Activated CD4-positive, alpha-beta memory T cell treated with anti-CD3 and anti-CD28 coated beads, Interleukin-2, amount 10 ng/mL, durations not matched to agents 7 days and 5 days (primary cell): ENCODE measurements at regions not wholly inside any gene's neighbourhood (a gene's known extent, or its start where the extent isn't known, plus 50 kb on each side); places are given as distances from the start of the nearest gene placed in this dataset.

Experiments
- CTCF ChIA-PET: fragments of 350-600 bp; sonication (Branson Sonifier 250); formaldehyde crosslinking; loops from one replicate; lab custom pipeline; 2021; ENCODE audit warnings: antibody characterized with exemption, inconsistent platforms; lab: Charles Lee
- POLR2A ChIA-PET: fragments of 350-600 bp; sonication (Branson Sonifier 250); formaldehyde crosslinking; loops from one replicate; lab custom pipeline; 2021; ENCODE audit warnings: antibody characterized with exemption; lab: Charles Lee
- DNase-seq: peaks from one replicate; pipeline ENCODE4 v3.0.0-alpha.2; 2020
- H3K27ac Mint-ChIP-seq: one replicate; pipeline ENCODE4 v1.8.0; 2021; ENCODE audit warnings: mild to moderate bottlenecking, mixed read lengths
- H3K27me3 Mint-ChIP-seq: one replicate; pipeline ENCODE4 v1.8.0; 2021; ENCODE audit warnings: mixed read lengths
- H3K36me3 Mint-ChIP-seq: one replicate; pipeline ENCODE4 v1.8.0; 2021; ENCODE audit warnings: low read depth, mixed read lengths
- H3K4me1 Mint-ChIP-seq: one replicate; pipeline ENCODE4 v1.8.0; 2021; ENCODE audit warnings: mixed read lengths
- H3K4me3 Mint-ChIP-seq: one replicate; pipeline ENCODE4 v1.8.0; 2021; ENCODE audit warnings: mild to moderate bottlenecking, mixed read lengths
- H3K9me3 Mint-ChIP-seq: one replicate; pipeline ENCODE4 v1.8.0; 2021; ENCODE audit warnings: mixed read lengths

- H3K36me3 Mint-ChIP-seq: no peaks in the 10 kb centered on the region
- CTCF ChIA-PET: no interaction called here
- DNase-seq: no peak
- no peaks in the 10 kb centered on the region for H3K9me3 Mint-ChIP-seq
- no peaks in the 10 kb centered on the region for H3K27me3 Mint-ChIP-seq
- H3K4me3 Mint-ChIP-seq: no peak overlapping the region
- POLR2A ChIA-PET: no interaction called here
- H3K27ac Mint-ChIP-seq: no peak overlapping the region
- H3K4me1 Mint-ChIP-seq: no peaks in the 10 kb centered on the region
Observed at GRCh38 chrX:6885909-6886308, 261.6 kb upstream of the STS start.

- no peaks in the 10 kb centered on the region for H3K4me1 Mint-ChIP-seq
- no peaks in the 10 kb centered on the region for H3K9me3 Mint-ChIP-seq
- POLR2A ChIA-PET: no interaction called here
- H3K36me3 Mint-ChIP-seq: no peaks in the 10 kb centered on the region
- no peak for DNase-seq
- no peak overlapping the region for H3K27ac Mint-ChIP-seq
- no peaks in the 10 kb centered on the region for H3K27me3 Mint-ChIP-seq
- H3K4me3 Mint-ChIP-seq: no peak overlapping the region
- CTCF ChIA-PET: no interaction called here
Observed at GRCh38 chrX:6885396-6885795, 262.1 kb upstream of the STS start.

GRCh38 chrX:6861456-6861855, 286.1 kb upstream of the STS start:
- no peak overlapping the region for H3K4me3 Mint-ChIP-seq
- no peaks in the 10 kb centered on the region for H3K36me3 Mint-ChIP-seq
- no peak for DNase-seq
- CTCF ChIA-PET: no interaction called here
- no peaks in the 10 kb centered on the region for H3K9me3 Mint-ChIP-seq
- POLR2A ChIA-PET: no interaction called here
- H3K27ac Mint-ChIP-seq: no peak overlapping the region
- no peaks in the 10 kb centered on the region for H3K27me3 Mint-ChIP-seq
- H3K4me1 Mint-ChIP-seq: no peaks in the 10 kb centered on the region

GRCh38 chrX:6857749-6858148, 289.8 kb upstream of the STS start:
- Mint-ChIP-seq H3K27me3 (no peaks in the 10 kb centered on the region), H3K27ac (no peak overlapping the region), H3K9me3 (no peaks in the 10 kb centered on the region), H3K4me3 (no peak overlapping the region), H3K4me1 (no peaks in the 10 kb centered on the region), H3K36me3 (no peaks in the 10 kb centered on the region)
- ChIA-PET CTCF (no interaction called here), POLR2A (no interaction called here)
- DNase-seq: no peak

- no peak overlapping the region for H3K27ac Mint-ChIP-seq
- no peaks in the 10 kb centered on the region for H3K27me3 Mint-ChIP-seq
- ChIA-PET POLR2A (no interaction called here), CTCF (no interaction called here)
- no peak for DNase-seq
- no peaks in the 10 kb centered on the region for H3K36me3 Mint-ChIP-seq
- no peaks in the 10 kb centered on the region for H3K9me3 Mint-ChIP-seq
- H3K4me1 Mint-ChIP-seq: no peaks in the 10 kb centered on the region
- H3K4me3 Mint-ChIP-seq: no peak overlapping the region
Observed at GRCh38 chrX:6856471-6856870, 291.0 kb upstream of the STS start.

GRCh38 chrX:6852869-6853268, 294.6 kb upstream of the STS start:
- Mint-ChIP-seq H3K4me3 (no peak overlapping the region), H3K9me3 (no peaks in the 10 kb centered on the region), H3K4me1 (no peaks in the 10 kb centered on the region), H3K36me3 (no peaks in the 10 kb centered on the region), H3K27me3 (no peaks in the 10 kb centered on the region), H3K27ac (no peak overlapping the region)
- DNase-seq: no peak
- CTCF ChIA-PET: no interaction called here
- POLR2A ChIA-PET: no interaction called here

- DNase-seq: no peak
- Mint-ChIP-seq H3K4me3 (no peak overlapping the region), H3K4me1 (no peaks in the 10 kb centered on the region), H3K36me3 (no peaks in the 10 kb centered on the region), H3K9me3 (no peaks in the 10 kb centered on the region), H3K27me3 (no peaks in the 10 kb centered on the region), H3K27ac (no peak overlapping the region)
- POLR2A ChIA-PET: no interaction called here
- CTCF ChIA-PET: no interaction called here
Observed at GRCh38 chrX:6852121-6852520, 295.4 kb upstream of the STS start.

GRCh38 chrX:6851140-6851539, 296.4 kb upstream of the STS start:
- no peak overlapping the region for H3K4me3 Mint-ChIP-seq
- POLR2A ChIA-PET: no interaction called here
- H3K27me3 Mint-ChIP-seq: no peaks in the 10 kb centered on the region
- no peaks in the 10 kb centered on the region for H3K9me3 Mint-ChIP-seq
- H3K27ac Mint-ChIP-seq: no peak overlapping the region
- H3K4me1 Mint-ChIP-seq: no peaks in the 10 kb centered on the region
- DNase-seq: no peak
- CTCF ChIA-PET: no interaction called here
- H3K36me3 Mint-ChIP-seq: no peaks in the 10 kb centered on the region

GRCh38 chrX:6849716-6850414, 297.6 kb upstream of the STS start:
- ChIA-PET POLR2A (no interaction called here), CTCF (no interaction called here)
- Mint-ChIP-seq H3K27ac (no peak overlapping the region), H3K9me3 (no peaks in the 10 kb centered on the region), H3K4me1 (no peaks in the 10 kb centered on the region), H3K4me3 (no peak overlapping the region), H3K27me3 (no peaks in the 10 kb centered on the region), H3K36me3 (no peaks in the 10 kb centered on the region)
- no peak for DNase-seq

- ChIA-PET POLR2A (no interaction called here), CTCF (no interaction called here)
- H3K27ac Mint-ChIP-seq: no peak overlapping the region
- no peak for DNase-seq
- no peaks in the 10 kb centered on the region for H3K4me1 Mint-ChIP-seq
- no peak overlapping the region for H3K4me3 Mint-ChIP-seq
- no peaks in the 10 kb centered on the region for H3K27me3 Mint-ChIP-seq
- H3K36me3 Mint-ChIP-seq: no peaks in the 10 kb centered on the region
- H3K9me3 Mint-ChIP-seq: no peaks in the 10 kb centered on the region
Observed at GRCh38 chrX:6832619-6833018, 297.7 kb upstream of the VCX3A start.

- CTCF ChIA-PET: no interaction called here
- no peaks in the 10 kb centered on the region for H3K36me3 Mint-ChIP-seq
- no peak for DNase-seq
- POLR2A ChIA-PET: no interaction called here
- H3K27me3 Mint-ChIP-seq: no peaks in the 10 kb centered on the region
- no peak overlapping the region for H3K27ac Mint-ChIP-seq
- H3K4me1 Mint-ChIP-seq: no peaks in the 10 kb centered on the region
- H3K4me3 Mint-ChIP-seq: no peak overlapping the region
- H3K9me3 Mint-ChIP-seq: no peaks in the 10 kb centered on the region
Observed at GRCh38 chrX:6826856-6827255, 291.9 kb upstream of the VCX3A start.

GRCh38 chrX:6821730-6822129, 286.8 kb upstream of the VCX3A start:
- CTCF ChIA-PET: no interaction called here
- Mint-ChIP-seq H3K36me3 (no peaks in the 10 kb centered on the region), H3K4me3 (no peak overlapping the region), H3K4me1 (no peaks in the 10 kb centered on the region), H3K9me3 (no peaks in the 10 kb centered on the region), H3K27me3 (no peaks in the 10 kb centered on the region), H3K27ac (no peak overlapping the region)
- POLR2A ChIA-PET: no interaction called here
- DNase-seq: no peak

GRCh38 chrX:6813836-6814370, 279.0 kb upstream of the VCX3A start:
- H3K27ac Mint-ChIP-seq: no peak overlapping the region
- no peaks in the 10 kb centered on the region for H3K27me3 Mint-ChIP-seq
- H3K4me3 Mint-ChIP-seq: no peak overlapping the region
- ChIA-PET POLR2A (no interaction called here), CTCF (no interaction called here)
- H3K4me1 Mint-ChIP-seq: no peaks in the 10 kb centered on the region
- DNase-seq: no peak
- H3K36me3 Mint-ChIP-seq: no peaks in the 10 kb centered on the region
- no peaks in the 10 kb centered on the region for H3K9me3 Mint-ChIP-seq

- Mint-ChIP-seq H3K36me3 (no peaks in the 10 kb centered on the region), H3K27ac (no peak overlapping the region), H3K4me1 (no peaks in the 10 kb centered on the region), H3K27me3 (no peaks in the 10 kb centered on the region), H3K9me3 (no peaks in the 10 kb centered on the region), H3K4me3 (no peak overlapping the region)
- ChIA-PET CTCF (no interaction called here), POLR2A (no interaction called here)
- DNase-seq: no peak
Observed at GRCh38 chrX:6812087-6812486, 277.2 kb upstream of the VCX3A start.
